ENCODE measurements at regions not wholly inside any gene's neighbourhood (a gene's known extent, or its start where the extent isn't known, plus 50 kb on each side); places are given as distances from the start of the nearest gene placed in this dataset.

DNA sequence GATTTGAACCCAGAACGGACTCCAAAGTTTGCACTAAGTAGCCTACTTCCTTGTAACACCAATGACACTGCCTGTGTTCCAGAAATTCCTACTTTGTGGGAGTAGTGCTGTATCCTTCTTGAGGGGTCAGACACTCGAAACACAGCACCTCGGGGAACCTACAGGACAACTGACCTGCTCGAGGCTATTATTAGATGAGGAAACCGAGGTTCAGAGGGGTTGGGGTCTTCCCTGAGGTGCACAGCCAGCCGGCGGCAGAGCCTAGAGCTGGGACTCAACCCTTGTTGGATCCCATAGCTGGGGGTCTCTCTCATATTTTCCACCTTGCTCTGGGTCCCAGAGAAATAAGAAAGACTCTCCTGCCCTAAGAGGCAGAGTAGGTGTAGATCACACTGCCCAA is 89.8 kb upstream of the PTPN1 start:
- no peak overlapping the region for H3K9ac ChIP-seq (ENCODE audit: insufficient read depth in 1 of 2, low read depth in 2 of 2, low read length in 2 of 2)
- peaks cover 2 to 13% of the 10 kb centered on the region in 2 experiments; a peak in 3 of 5 replicates for H3K27me3 ChIP-seq (ENCODE audit: control insufficient read depth in 2 of 2, insufficient read depth in 2 of 2, low read length in 2 of 2)
- in situ Hi-C loops (cut with MboI) (no loop called here), intact Hi-C loops (cut with micrococcal nuclease) (no loop called here)
- peaks cover 18 to 20% of the 10 kb centered on the region in 2 experiments for H3K4me1 ChIP-seq (replicated peaks in 1 of 2; ENCODE audit: control insufficient read depth in 2 of 2, insufficient read depth in 2 of 2, low read length in 2 of 2)
- DNase-seq (ENCODE audit: extremely low read depth in 1 of 4, low spot score in 3 of 4) (no peak), ATAC-seq (no peak), FAIRE-seq (no peak)
- H3K79me2 ChIP-seq (ENCODE audit: control insufficient read depth, insufficient read depth, low read length): no peaks in the 10 kb centered on the region
- CTCF ChIA-PET (ENCODE audit: low intra/inter-chr PET ratio): no interaction called here
- POLR2A ChIA-PET: interaction anchor here (0.6 to 1.7 kb wide), 3 partner anchors 13 to 134 kb away, joined by 3 to 4 read pairs (median 4); no protein-coding TSS in a partner anchor
- H3K4me3 ChIP-seq: no peak overlapping the region
- H3K9me1 ChIP-seq (ENCODE audit: control insufficient read depth, insufficient read depth, low read length): peaks cover 2% of the 10 kb centered on the region
- H3K4me2 ChIP-seq (ENCODE audit: insufficient read depth, low read length): no peak overlapping the region
- BruUV-seq (replicated peaks): no TSS peak
- H3K27ac ChIP-seq (ENCODE audit: extremely low read depth, low read depth, low read length): no peak overlapping the region
- H3K36me3 ChIP-seq (ENCODE audit: control insufficient read depth, insufficient read depth, low read length): no peaks in the 10 kb centered on the region
- WGBS (ENCODE audit: insufficient coverage, low coverage, missing lambda C conversion rate): 21% methylated on average over 7 of the region's 7 CpGs
- H3K9me3 ChIP-seq (replicated peaks; ENCODE audit: control insufficient read depth, insufficient read depth, low read depth, low read length): peaks cover 8% of the 10 kb centered on the region
- no peak for TF ChIP-seq SETDB1 (IDR thresholded peaks at IDR 0.05; ENCODE audit: low read length)
- TF ChIP-seq MAZ (CRISPR knock-in tag; conservative IDR thresholded peaks at IDR 0.05 in 1 of 2, IDR thresholded peaks at IDR 0.05 in 1 of 2): no peak
- no peak for TF ChIP-seq PML (IDR thresholded peaks at IDR 0.05; ENCODE audit: low read length)
- no peaks in the 10 kb centered on the region for H4K20me1 ChIP-seq (replicated peaks; ENCODE audit: control insufficient read depth, insufficient read depth, low read length)
- H2AFZ ChIP-seq (ENCODE audit: low read depth, low read length): no peak overlapping the region

DNA sequence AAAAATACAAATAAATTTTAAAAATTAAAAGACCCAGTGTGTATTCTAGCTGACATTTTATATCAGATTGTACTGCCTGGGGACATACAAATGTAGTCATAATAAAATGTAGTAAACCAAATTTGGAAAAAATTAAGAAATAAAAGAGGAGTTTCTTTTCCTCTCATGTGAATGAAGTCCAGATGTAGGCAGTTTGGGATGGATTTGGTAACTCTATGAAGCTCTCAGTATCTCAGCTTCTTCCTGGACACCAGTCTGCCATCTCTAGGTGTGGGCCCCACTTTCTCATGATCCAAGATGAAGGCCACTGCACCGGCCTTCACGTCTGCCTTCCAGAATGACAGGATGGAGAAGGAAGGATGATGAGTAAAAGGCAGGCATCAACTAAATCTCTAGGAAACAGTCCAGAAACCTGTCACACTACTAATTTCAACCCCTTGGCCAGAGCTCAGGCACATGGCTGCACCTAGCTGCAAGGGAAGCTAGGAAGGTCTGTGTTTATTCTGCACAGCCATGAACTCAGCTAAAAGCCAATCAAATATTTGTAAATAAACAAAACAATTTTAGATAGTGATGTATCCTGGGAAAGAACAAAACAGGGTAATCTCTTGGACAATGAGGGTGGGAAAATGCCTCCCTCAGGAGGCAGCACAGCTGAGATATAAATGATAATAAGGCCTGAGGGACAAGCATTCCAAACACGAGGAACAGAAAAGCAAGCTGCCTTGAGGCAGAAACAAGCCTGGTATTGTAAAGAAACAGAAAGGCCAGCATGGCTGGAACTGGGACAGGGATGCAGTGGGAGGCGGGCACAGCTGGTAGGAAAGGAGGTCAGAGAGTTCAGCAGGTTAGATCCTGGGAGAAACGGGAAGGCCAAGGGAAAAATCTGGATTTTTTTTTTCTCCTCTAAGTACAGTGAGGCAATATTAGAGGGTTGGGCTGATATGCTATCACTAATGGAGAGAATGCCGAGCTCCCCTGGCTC is 88.5 kb upstream of the PTPN1 start:
- no TSS peak for BruUV-seq (replicated peaks)
- Histone ChIP-seq H3K9ac (ENCODE audit: insufficient read depth in 1 of 2, low read depth in 2 of 2, low read length in 2 of 2) (no peak overlapping the region), H3K4me1 (replicated peaks in 1 of 2; ENCODE audit: control insufficient read depth in 2 of 2, insufficient read depth in 2 of 2, low read length in 2 of 2) (peaks cover 10 to 23% of the 10 kb centered on the region in 2 experiments), H4K20me1 (replicated peaks; ENCODE audit: control insufficient read depth, insufficient read depth, low read length) (no peaks in the 10 kb centered on the region), H3K4me2 (ENCODE audit: insufficient read depth, low read length) (no peak overlapping the region), H3K9me3 (replicated peaks; ENCODE audit: control insufficient read depth, insufficient read depth, low read depth, low read length) (peaks cover 8% of the 10 kb centered on the region), H3K9me1 (ENCODE audit: control insufficient read depth, insufficient read depth, low read length) (peaks cover 2% of the 10 kb centered on the region), H3K36me3 (ENCODE audit: control insufficient read depth, insufficient read depth, low read length) (no peaks in the 10 kb centered on the region), H3K27ac (ENCODE audit: extremely low read depth, low read depth, low read length) (no peak overlapping the region), H3K79me2 (ENCODE audit: control insufficient read depth, insufficient read depth, low read length) (no peaks in the 10 kb centered on the region), H3K4me3 (no peak overlapping the region), H3K27me3 (ENCODE audit: control insufficient read depth in 2 of 2, insufficient read depth in 2 of 2, low read length in 2 of 2) (peaks cover 2 to 13% of the 10 kb centered on the region in 2 experiments; a peak in 3 of 5 replicates), H2AFZ (ENCODE audit: low read depth, low read length) (no peak overlapping the region)
- DNase-seq (ENCODE audit: extremely low read depth in 1 of 4, low spot score in 3 of 4) (no peak), ATAC-seq (no peak), FAIRE-seq (no peak)
- WGBS (ENCODE audit: insufficient coverage, low coverage, missing lambda C conversion rate): 80% methylated on average over 6 of the region's 6 CpGs
- intact Hi-C loops (cut with micrococcal nuclease): no loop called here
- in situ Hi-C loops (cut with MboI): no loop called here
- POLR2A ChIA-PET: interaction anchor here (0.6 to 2.3 kb wide), 7 partner anchors 10 to 1168 kb away, joined by 3 to 12 read pairs (median 5); no protein-coding TSS in a partner anchor
- CTCF ChIA-PET (ENCODE audit: low intra/inter-chr PET ratio): no interaction called here
- TF ChIP-seq PYGO2 (tag; IDR thresholded peaks at IDR 0.05) (no peak), ASH1L (IDR thresholded peaks at IDR 0.05; ENCODE audit: borderline replicate concordance, low read depth, partially characterized antibody) (no peak), ZNF766 (CRISPR knock-in tag; conservative IDR thresholded peaks at IDR 0.05) (0 out of 2 replicates have a peak, but pooled peaks have one; percentile 26), CBFB (CRISPR knock-in tag; IDR thresholded peaks at IDR 0.05) (no peak), NR2C2 (CRISPR knock-in tag; IDR thresholded peaks at IDR 0.05) (no peak), NR2C2 (tag; IDR thresholded peaks at IDR 0.05) (no peak)
- TF ChIP-seq, protein P1, sequence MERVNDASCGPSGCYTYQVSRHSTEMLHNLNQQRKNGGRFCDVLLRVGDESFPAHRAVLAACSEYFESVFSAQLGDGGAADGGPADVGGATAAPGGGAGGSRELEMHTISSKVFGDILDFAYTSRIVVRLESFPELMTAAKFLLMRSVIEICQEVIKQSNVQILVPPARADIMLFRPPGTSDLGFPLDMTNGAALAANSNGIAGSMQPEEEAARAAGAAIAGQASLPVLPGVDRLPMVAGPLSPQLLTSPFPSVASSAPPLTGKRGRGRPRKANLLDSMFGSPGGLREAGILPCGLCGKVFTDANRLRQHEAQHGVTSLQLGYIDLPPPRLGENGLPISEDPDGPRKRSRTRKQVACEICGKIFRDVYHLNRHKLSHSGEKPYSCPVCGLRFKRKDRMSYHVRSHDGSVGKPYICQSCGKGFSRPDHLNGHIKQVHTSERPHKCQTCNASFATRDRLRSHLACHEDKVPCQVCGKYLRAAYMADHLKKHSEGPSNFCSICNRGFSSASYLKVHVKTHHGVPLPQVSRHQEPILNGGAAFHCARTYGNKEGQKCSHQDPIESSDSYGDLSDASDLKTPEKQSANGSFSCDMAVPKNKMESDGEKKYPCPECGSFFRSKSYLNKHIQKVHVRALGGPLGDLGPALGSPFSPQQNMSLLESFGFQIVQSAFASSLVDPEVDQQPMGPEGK (CRISPR knock-in tag; IDR thresholded peaks at IDR 0.05; ENCODE audit: borderline replicate concordance): no peak

Data from K562 (cell line).